ENCODE measurements at regions not wholly inside any gene's neighbourhood (a gene's known extent, or its start where the extent isn't known, plus 50 kb on each side); places are given as distances from the start of the nearest gene placed in this dataset.
"Not testable (repeated sequence)": the region's sequence is repeated elsewhere in the genome, so short reads cannot be mapped to it uniquely, and the experiment has no call there.

DNA sequence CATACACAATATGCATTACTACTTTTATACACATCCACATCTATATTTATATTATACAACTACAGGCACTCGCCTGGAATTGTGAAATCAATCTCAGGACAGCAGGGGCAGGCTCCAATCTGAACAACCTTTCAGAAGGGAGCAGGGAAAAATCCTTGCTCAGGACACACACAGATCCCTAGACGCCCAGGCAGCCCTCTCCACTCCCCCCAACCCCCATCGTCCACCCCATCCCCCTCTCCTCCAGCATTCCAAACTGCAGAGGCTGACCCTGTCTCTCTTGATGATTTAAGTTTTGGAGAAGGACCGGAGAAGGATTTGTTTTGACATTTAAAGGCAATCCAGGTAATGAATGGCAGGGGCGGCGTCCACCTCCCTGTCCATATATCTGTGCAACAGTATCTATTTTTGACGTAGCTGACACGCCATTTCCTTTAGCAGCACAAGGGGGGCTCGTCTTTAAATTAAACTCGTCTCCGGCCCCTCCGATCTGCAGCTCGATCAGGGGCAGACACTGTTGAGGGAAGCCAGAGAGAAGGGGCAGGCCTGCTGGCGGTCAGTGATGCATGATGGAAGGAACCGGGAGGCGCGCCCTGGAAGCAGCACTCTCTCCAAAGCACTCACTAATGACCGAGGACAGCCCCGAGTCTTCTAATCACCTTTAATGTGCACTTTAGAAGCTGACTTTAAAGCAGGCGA, 95.0 kb upstream of the TBX5 start:
- no peak for DNase-seq

DNA sequence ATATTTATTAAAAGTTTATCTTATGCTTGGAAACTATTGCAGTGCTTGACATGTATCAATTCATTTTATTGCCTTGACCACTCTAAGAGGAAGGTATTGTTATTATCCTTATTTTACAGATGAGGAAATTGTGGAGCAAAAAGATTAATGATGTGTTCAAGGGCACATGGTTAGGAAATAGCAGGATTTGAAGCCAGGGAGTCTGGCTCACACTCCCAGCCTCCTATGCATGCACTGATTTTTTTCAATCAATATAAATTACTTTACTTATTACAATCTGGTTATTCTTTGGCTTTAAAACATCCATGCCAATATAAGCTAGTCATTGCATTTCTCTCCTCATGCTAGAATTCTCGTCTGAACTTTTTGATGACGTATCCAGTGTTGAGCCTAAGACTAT, 94.2 kb upstream of the TBX5 start:
- no peak for DNase-seq

DNA sequence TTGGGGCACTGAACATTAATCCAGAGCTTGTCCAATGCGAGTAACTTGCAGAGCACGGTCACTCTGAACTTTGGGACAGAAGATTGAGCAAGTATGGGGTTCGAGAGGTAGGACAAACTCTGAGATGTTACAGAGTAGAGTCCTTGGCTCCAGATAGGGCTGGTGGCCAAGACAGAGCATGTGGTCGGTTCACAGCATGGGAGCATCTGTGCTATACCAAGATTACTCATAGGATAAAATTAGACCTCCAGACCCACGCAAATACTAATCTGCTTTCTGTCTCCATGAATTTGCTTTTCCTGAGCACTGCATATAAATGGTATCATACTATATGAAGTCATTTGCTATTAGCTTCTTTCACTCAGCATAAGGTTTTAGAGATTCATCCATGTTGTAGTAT, 93.4 kb upstream of the TBX5 start:
- peak; percentile 16 for DNase-seq

DNA sequence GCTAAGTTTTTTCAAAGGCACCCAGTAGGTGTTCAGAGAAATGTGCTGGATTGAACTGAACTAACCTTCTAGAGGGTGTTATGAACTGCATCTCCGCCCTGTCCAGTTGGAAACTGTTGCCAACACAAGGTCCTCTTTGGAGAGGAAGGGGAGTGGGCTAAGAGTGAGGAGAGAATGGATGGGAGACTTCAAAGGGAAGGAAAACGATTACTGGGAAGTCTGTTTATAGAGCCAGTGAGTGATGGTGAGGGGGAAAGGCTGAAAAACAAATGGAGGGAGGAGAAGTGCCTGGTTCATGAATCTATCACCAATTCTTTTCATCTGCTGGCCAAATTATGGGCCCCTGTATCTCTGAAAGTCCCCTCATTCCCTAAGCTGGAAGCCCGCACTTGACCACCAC, 86.0 kb upstream of the TBX5 start:
- no peak for DNase-seq

DNA sequence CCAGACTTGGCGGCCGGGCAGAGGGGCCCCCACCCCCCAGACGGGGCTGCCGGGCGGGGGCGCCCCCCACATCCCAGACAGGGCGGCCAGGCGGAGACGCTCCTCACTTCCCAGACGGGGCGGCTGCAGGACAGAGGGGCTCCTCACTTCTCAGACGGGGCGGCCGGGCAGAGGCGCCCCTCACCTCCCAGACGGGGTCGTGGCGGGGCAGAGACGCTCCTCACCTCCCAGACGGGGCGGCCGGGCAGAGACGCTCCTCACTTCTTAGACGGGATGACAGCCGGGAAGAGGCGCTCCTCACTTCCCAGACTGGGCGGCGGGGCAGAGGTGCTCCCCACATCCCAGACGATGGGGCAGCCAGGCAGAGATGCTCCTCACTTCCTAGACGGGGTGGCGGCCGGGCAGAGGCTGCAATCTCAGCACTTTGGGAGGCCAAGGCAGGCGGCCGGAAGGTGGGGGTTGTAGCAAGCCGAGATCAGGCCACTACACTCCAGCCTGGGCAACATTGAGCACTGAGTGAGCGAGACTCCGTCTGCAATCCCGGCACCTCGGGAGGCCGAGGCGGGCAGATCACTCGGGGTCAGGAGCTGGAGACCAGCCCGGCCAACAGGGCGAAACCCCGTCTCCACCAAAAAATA, 79.0 kb upstream of the TBX5 start:
- DNase-seq, result not testable (repeated sequence)

DNA sequence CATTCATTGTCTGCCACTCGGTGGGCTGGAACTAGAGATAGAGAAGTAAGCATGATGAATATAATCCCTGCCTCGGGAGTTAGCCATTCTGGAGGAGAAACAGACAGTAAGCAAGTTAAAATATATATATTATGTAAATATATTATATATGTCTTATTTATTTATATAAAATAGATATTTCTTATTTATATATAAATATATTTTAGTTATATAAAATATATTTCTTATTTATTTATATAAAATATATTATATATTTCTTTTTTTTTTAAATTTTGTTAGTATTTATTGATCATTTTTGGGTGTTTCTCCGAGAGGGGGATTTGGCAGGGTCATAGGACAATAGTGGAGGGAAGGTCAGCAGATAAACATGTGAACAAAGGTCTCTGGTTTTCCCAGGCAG, 78.1 kb upstream of the TBX5 start:
- no peak for DNase-seq

DNA sequence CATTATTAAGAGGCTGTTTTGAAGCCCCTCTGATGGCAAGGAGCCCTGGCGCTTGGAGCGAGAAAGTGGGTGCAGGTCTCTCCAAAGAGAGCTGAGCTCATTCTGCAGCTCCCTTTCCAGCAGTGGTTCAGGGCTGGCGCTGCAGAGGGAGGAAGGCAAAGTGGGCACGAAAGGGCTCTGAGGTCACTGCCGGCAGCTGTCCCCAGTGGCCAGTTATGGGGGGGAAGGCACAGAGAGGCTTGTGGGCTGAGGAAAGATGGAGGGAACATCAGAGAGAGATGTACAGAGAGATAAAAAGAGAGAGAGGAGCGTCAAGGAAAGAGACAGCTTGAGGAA, 75.2 kb upstream of the TBX5 start:
- DNase-seq, result no peak

DNA sequence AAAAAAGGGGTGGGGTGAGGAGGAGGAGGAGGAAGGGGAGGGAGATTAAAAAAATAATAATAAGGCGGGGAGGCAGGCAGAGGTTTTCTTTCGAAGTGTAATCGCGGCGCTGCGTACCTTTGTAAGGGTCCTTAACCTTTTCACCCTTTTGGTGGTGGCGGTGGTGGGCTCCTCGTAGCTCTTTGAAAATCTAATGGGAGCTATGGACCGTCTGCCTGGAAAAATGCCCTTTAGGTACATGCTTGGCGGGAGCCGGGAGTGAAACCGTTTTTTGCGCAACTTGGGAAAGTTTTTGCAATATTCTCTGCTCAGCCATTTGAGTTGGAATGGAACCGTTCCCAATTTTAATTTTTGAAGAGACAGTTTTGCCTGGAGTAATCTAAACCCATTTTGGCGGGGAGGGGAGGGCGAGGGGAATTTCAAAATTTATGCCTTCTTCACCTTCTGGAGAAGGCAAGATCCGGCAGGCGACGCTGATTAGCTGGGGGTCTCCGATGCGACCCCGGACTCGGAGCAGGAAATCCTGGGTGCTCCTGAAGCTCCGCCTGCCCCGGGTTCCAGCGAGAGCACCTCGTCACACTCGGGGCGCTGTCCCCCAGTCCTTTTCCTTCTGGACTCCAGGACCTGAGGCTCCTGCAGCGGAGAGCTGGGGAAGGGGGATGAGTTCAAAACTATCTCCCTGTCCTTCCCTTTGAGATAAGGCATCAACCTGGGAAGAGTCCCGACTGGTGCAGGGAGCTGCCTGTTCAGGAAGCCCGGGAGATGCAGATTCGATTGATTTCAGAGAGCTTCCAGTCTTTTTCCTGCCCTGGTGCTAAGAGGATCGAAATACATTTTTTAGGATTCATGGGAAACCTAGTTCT, 74.6 kb upstream of the TBX5 start:
- DNase-seq, result peak; percentile 5

DNA sequence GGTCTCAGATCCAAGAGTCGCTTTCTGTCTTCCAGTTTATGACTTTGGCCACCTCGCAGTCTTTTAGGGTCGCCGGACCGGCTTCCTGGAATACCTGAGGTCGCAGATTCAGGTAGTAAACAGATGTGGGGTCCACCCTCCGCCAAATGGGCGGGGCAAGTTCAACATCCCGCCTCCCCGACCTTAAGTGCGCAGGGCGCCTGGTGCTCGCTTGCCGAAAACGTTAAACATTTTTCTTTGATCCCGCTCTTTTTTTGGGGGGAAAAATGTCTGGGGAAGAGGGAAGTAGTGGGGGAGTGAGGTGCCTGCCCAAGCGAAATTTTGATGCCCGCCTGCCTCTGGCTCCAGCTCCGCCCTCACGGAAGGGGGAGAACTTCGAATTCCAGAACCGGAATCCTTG, 73.9 kb upstream of the TBX5 start:
- DNase-seq, result no peak

DNA sequence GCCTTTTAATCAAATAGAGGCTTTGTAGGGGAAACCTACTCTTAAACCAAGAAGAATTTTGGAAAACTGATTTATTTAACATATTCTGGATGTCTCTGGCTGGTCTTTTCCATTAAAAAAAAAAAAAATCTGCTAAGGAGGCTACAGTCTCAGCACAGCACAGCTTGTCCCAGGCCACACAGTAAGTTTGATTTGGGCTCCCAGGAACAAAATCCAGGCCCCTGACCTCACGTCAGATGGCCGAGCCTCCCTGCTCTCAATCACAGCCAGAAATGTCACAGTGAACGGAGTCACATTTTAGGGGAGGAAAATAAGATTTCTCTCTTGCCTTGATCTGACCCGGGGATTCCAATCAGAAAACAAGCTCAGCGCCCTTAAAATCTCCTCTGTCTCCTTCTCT, 72.9 kb upstream of the TBX5 start:
- DNase-seq, result no peak

DNA sequence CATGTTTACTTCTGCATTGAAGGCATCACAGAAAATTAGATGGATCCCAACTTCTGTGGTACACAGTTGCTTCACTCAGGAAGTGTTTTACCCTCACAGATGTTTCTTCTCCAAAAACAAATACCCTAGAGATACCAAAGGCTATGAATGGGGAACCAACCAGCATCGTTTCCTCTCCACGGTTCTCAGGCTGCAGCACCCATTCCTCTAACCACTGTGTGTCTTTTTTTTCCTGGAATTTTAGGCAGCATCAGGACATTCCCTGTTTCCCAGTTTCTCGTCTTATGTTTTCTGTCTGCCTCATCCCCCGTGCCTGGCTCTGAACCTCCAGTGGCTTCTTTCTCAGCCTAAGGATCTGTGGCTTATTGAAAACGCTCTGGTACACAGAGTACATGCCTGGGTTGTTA, 72.0 kb upstream of the TBX5 start:
- no peak for DNase-seq

DNA sequence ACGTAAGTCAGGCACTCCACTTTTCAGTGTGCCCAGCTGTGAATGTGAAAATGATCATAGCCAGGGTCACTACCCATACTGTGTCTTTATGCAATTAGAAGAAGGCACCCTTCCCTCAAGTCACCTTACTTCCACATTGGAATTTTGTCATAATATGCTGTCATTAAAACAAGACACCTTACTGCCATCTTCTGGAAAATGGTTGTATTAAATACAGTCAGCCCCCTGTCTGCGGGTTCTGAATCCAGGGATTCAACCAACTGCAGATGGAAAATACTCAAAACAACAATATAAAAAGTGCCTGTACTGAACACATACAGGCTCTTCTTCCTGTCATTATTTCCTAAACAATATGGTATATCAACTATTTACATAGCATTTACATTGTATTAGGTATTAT, 70.2 kb upstream of the TBX5 start:
- peak; percentile 25 for DNase-seq

DNA sequence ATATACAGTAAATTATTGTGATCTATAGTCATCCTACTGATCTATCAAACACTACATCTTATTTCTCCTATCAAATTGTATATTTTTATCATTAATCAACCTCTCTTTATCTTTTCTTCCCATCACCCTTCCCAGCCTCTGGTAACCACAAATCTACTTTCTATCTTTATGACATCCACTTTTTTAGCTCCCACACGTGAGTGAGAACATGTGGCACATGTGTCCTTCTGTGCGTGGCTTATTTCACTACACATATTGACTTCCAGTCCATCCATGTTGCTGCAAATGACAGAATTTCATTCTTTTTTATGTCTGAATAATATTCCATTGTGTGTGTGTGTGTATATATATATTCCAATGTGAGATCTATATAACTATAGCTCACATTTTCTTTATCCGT, 67.8 kb upstream of the TBX5 start:
- no peak for DNase-seq

DNA sequence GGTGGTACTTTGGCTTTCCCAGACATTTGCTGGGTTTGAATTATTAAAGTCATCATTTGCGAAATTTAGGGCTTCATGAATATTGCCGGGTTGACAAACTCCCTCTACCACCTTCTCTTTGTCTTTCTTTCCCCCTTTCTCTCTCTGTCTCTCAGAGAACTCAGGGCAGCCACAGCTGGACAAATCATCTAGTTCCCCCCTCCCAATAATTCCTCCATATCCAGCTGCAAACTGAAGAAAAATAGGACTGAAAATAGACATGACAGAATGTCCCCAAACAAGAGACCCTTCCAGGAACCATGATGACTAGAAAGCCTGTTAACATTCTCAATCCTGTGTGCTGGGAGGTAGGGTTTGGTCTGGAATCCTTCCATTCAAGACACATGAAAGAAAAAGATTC, 67.1 kb upstream of the TBX5 start:
- DNase-seq, result no peak

DNA sequence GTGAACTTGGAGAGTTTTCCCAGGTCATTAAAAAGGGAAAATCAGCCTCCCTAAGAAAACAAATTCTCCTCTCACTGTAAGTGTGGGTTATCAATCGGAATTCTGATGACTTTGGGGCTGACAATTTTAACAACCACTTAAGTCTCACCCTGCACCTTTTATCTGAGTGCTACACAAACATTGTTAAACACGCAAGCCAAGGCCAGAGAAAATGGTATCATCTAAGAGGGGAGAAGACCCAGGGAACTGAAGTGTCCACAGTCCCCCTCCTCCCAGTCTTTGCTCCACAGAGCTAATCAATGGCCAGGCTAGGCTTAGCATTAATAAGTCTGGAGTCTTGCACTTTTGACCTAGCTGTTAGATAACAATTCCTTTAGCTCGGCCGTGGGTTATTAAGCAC, 51.7 kb upstream of the TBX5 start:
- DNase-seq, result no peak
